Activated CD4-positive, CD25-positive, alpha-beta regulatory T cell (primary cell): ENCODE measurements at regions not wholly inside any gene's neighbourhood (a gene's known extent, or its start where the extent isn't known, plus 50 kb on each side); places are given as distances from the start of the nearest gene placed in this dataset.
"Not testable (repeated sequence)": the region's sequence is repeated elsewhere in the genome, so short reads cannot be mapped to it uniquely, and the experiment has no call there.

Experiments
- DNase-seq, 4 experiments: peaks; one replicate each; lab custom pipeline; 2025; lab: John Stamatoyannopoulos, UW

GRCh38 chr3:153903430-153903829 is 217.8 kb upstream of the ARHGEF26 start:
- no peak for DNase-seq

DNA sequence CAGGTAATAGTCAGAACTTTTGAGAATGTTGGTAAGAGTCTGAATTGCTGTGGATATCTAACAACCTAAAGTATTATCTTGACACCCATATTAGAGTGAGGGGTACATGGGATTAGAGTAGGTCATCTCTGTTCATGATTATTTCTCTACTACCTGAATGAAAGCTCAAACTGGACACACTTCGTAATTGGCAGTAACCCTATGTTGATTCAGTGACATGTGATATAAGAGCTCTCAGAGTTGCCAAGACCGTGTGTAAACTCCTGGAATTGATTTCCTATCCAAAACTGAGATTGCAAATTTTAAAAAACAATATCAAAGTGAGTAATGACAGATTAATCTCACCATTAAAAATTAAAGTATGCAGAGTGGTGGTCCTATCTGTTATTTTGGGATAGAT is 214.8 kb upstream of the ARHGEF26 start:
- no peak for DNase-seq

- no peak for DNase-seq
Observed at GRCh38 chr3:153910387-153910786, 210.8 kb upstream of the ARHGEF26 start.

DNA sequence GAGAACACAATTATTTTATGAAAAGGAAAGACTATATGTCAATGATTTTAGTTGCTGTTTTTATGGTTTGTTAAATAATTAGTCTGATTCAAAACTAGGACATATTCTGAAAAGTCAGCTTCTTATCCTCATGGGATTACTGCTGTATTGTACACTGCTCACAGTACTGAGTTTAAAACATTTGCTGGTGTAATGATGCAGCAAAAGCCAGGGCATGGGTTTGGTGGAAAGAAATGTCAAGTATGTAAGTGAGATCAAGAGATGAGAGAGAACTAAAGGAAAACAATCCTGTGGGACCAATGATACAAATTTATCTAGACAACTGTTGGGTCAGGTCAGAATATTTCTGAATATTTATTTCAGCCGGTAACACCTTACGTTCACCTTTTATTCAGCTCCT is 210.1 kb upstream of the ARHGEF26 start:
- no peak for DNase-seq

DNA sequence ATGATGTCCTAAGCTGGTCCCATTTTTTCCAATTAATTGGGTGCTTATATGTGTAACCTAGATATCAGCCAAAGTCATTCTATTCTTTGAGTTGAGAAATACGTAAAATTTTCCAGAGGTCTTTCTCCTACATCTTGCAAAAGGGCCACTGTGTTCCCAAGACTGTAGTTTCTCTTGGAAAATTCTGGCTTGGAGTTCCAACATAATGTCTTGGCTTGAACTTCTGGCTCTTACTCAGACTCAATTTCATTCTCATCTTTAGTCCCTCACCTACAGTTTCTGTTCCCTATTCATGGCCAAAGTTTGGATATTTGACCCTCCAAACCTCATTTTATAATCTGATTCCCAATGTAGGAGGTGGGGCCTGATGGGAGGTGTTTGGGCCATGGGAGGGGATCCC is 201.4 kb upstream of the ARHGEF26 start:
- no peak for DNase-seq

DNA sequence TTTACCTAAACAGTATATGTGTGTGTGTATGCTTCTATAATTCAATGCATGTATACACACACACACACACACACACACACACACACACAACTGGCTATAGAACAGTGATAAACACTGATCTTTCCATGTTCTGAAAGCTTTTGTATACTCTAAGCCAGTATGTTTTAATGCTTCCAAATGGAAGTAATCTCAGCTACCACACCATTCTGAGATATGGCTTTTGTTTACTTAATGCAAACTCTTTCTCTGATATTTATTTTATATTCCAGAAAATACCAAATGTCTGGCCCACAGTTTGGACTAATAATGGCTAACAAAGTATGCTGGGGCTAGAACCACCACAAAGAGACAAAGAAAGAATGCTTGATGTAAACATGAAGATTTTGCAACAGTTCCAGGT is 199.4 kb upstream of the ARHGEF26 start:
- DNase-seq, result no peak

DNA sequence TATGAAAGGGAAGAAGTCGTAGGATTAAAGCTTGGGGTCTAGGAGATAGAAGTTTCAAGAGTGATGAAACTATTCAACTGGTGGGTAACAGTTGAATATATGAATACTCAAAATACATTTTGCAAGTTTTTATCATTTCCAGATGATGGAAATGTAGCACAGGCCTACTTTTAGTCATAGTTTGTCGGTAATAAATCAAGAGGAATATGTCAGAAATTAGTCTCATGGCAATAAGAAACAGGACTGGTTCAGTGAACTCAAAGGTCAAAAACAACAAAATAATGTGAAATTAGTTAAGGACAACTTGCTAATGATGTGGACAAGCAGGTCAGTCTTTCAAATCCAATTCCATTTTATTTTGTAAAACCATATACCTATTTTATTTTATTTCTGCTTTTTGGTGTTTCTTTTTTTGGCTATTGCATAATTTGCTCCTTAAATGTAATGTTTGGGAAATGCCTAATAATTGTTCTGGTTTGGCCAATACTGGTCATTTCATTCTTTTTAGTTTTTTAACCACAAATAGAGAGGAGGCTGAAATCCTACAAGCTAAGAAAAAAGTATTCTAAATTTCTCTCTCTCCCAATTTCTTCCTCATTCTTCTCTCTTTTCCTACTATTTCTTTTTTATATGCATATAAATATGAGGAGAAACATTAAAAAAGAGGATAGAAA is 195.2 kb upstream of the ARHGEF26 start:
- DNase-seq, result no peak

GRCh38 chr3:153927107-153927506 is 194.1 kb upstream of the ARHGEF26 start:
- DNase-seq, result no peak

- DNase-seq, result no peak
Observed at GRCh38 chr3:153928851-153929250, 192.3 kb upstream of the ARHGEF26 start.

DNA sequence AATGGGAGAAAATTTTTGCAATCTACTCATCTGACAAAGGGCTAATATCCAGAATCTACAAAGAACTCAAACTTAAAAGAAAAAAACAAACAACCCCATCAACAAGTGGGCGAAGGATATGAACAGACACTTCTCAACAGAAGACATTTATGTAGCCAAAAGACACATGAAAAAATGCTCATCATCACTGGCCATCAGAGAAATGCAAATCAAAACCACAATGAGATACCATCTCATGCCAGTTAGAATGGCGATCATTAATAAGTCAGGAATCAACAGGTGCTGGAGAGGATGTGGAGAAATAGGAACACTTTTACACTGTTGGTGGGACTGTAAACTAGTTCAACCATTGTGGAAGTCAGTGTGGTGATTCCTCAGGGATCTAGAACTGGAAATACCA is 187.7 kb upstream of the ARHGEF26 start:
- not testable (repeated sequence) for DNase-seq

- DNase-seq, result no peak
Observed at GRCh38 chr3:153944084-153944483, 177.1 kb upstream of the ARHGEF26 start.

DNA sequence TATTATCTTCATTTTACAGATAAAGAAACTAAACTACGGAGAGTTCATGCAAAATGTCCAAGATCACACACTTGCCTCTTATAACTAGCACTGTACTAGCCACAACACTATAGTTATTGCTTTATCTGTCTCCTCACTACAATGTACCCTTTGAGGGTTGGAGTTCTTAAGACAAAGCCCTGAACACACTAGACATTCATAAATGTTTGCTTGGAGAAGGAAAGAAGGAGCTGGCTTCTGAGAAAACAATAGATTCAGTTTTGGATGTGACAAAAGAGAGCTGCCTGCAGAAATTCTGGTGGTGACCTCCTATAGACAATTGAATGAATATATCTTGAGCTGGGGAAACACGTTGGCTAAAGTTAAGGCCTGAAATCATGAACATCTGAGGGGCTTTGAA is 169.9 kb upstream of the ARHGEF26 start:
- no peak for DNase-seq

DNA sequence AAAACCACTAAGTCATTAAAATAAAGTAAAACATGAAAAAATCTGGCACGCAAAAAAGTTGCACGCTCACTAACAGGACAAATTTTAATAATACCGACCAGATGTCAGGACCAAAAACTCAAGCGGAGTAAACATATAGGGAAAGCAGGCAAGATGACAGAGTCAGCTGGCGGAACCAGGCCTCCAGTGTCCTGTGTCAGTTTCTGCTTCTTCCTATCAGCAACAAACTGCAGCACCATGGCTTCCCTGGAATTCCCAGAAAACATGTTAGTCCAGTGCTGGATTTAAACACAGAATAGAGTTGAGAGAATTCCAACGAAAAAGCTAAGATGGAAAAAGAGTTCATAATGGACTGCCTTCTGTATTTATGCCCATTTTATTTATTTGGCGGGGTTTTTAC is 169.1 kb upstream of the ARHGEF26 start:
- no peak for DNase-seq

DNA sequence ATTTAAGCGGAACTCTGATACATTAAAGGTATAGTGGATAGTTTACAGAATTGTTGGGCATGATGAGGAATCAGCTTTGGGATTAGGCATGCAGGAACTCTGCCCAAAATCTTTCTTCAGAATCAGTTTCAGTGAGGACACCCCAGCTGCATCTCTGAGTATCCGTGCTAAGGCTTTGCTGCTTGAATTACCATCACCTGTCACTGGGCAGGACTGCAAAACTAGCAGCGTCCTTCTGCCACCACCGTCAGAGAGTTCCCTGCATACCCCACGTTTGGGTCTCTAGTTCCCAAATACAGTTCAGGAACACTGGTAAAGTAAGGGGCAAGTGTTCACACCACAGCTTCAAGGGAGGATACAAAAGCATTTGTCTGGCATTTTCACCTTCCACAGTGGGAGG is 164.6 kb upstream of the ARHGEF26 start:
- DNase-seq, result no peak

- no peak for DNase-seq
Observed at GRCh38 chr3:153957421-153957820, 163.8 kb upstream of the ARHGEF26 start.

DNA sequence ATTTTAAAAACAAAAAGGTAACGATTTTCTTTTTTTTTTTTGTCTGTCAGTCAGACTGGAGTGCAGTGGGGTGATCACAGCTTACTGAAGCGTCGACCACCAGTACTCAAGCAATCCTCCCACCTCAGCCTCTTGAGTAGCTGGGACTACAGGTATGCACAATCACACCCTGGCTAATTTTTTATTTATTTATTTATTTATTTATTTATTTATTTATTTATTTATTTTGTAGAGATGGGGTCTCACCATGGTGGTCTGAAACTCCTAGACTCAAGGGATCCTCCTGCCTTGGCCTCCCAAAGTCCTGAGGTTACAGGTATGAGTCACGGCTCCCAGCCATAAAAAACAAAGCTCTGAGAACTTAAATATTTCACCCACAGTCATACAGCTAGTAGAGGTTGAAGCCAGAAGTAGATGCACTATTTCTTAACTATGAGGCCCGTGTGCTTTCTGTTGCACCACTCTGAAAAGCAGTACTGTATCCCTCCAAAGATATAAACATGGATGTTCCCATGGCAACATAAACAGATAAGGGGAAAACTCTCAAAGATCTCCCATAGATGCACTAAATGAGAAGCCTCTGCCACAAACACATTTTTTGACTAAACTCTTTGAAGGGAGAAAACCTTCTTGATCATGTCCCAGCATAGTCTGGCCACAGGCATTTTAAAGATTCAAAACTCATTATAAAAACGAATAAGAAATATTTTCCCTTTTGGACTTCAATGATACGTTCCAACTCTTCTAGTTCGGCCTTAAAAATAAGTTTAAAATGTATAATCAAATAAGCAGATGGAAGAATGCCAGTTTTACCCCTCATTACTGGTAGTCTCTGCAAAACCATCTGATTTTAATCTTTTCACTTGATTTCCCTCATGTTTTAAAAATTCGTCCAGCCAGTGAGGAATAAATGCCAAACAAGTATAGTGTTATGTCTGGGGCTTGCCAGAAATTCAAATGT is 162.3 kb upstream of the ARHGEF26 start:
- no peak for DNase-seq

- no peak for DNase-seq
Observed at GRCh38 chr3:153960458-153961074, 160.6 kb upstream of the ARHGEF26 start.

DNA sequence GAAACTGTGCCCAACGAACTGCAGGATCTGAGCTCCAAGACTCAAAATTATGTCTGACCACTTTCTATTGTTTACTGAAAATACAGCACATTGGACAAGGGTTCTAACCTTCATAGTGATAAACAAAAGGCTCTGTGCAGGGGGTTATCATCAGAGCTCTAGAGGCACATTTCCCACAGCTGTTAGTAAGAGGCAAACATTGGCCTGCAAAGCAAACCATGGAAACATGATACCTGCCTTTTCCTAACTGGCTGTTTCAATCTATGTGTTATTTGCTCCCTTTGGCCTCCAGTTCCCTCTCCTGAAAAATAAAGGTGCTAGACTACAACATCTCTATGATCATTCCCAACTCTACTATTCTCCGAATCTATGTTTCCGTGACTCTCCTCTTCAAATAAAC is 159.7 kb upstream of the ARHGEF26 start:
- no peak for DNase-seq

- DNase-seq, result no peak
Observed at GRCh38 chr3:153963012-153963411, 158.2 kb upstream of the ARHGEF26 start.

GRCh38 chr3:153967260-153967659 is 153.9 kb upstream of the ARHGEF26 start:
- no peak for DNase-seq

DNA sequence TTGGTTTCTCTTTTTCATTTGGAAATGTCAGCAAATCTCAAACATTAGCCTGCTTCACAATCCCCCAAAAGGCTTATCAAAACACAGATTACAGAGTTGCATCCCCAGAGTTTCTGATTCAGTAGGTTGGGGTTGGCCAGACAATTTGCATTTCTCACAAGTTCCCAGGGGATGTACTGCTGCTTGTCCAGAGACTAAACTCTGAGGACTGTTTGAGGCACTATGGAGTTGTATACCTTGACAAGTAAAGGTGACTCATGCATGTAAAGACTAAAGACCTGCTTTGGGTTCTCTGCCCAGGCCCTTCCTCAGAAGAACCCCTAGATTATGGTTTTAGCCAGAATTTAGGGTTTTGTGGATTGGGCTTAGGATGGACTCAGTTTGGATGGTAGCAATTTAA is 151.1 kb upstream of the ARHGEF26 start:
- DNase-seq, result no peak

DNA sequence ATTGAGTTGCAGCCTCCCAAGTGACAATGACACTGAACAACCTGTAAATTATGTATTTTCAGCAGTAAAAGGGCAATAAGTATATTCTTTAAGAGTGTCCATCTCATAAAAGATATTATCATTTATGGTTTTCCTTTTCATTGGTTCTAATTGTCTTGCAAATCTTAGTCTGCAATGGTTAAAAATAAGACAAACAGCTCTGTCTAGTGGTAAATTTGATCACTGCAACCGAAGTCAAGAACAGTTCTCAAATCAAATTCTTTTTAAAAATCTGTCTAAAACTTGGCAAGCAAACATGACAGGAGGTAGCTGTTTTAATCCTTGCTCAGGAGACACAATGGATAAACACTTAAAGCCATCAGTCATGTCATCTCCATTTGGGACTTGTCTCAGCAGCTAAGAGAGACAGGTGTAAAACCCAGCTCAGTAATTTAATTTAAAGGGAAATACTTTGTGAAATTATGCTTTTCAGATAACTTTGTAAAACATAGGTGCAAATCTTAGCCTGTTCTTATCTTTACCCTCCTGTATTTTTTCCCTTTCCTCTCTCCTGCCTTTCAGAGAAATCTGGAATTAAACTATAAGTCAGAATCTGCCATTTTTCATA is 150.3 kb upstream of the ARHGEF26 start:
- no peak for DNase-seq

DNA sequence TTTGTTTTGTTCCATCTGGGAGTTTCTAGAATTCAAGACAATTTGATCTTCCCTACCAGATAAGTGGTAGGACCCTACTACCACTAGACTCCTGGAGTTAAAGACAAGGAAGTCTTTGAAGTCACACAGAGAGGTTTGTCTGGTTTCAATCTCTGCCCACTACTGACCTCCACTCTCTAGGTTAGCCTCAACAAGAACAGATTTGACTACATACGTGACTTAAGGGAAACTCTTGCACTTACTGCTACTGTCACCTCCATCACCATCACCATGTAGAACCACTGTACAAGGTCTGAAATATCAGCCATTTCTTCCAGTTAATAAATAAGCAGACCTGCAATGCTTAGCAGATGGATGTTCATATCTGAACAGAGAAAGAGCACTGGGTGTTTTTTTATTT is 148.3 kb upstream of the ARHGEF26 start:
- no peak for DNase-seq
